ENCODE measurements at regions not wholly inside any gene's neighbourhood (a gene's known extent, or its start where the extent isn't known, plus 50 kb on each side); places are given as distances from the start of the nearest gene placed in this dataset.

GRCh38 chr3:104510131-104510849, 856.4 kb upstream of the ALCAM start:
- Histone ChIP-seq H3K27me3 (no peaks in the 10 kb centered on the region), H3K4me3 (replicated peaks in 1 of 3) (no peak overlapping the region), H3K9me3 (no peaks in the 10 kb centered on the region), H3K36me3 (no peaks in the 10 kb centered on the region), H3K4me1 (no peaks in the 10 kb centered on the region), H3K27ac (no peak overlapping the region)
- whole genome bisulfite sequencing, 2 donors = 76 to 77% methylated on average over 3 of the region's 3 CpGs
- intact Hi-C loops (cut with DNase I) = no loop called here
- no peak for TF ChIP-seq CTCF (IDR thresholded peaks at IDR 0.05)
- TF ChIP-seq POLR2A (IDR thresholded peaks at IDR 0.05) = no peak
- DNase-seq = no peak

- no peaks in the 10 kb centered on the region for H3K27me3 ChIP-seq
- intact Hi-C loops (cut with DNase I) = no loop called here
- no peaks in the 10 kb centered on the region for H3K9me3 ChIP-seq
- no peaks in the 10 kb centered on the region for H3K36me3 ChIP-seq
- H3K4me3 ChIP-seq (replicated peaks in 1 of 3) = no peak overlapping the region
- no peaks in the 10 kb centered on the region for H3K4me1 ChIP-seq
- TF ChIP-seq CTCF (IDR thresholded peaks at IDR 0.05) (no peak), POLR2A (IDR thresholded peaks at IDR 0.05) (no peak)
- no peak for DNase-seq
- 78 to 87% methylated on average over 1 of the region's 1 CpG for WGBS, 2 donors
- H3K27ac ChIP-seq = no peak overlapping the region
Measured at GRCh38 chr3:104514371-104514770, 852.3 kb upstream of the ALCAM start.

GRCh38 chr3:104514776-104515175, 851.9 kb upstream of the ALCAM start:
- intact Hi-C loops (cut with DNase I) = no loop called here
- no peaks in the 10 kb centered on the region for H3K4me1 ChIP-seq

GRCh38 chr3:104519068-104519467, 847.6 kb upstream of the ALCAM start:
- DNase-seq = no peak
- no peak overlapping the region for H3K4me3 ChIP-seq (replicated peaks in 1 of 3)
- H3K4me1 ChIP-seq = no peaks in the 10 kb centered on the region
- no peak overlapping the region for H3K27ac ChIP-seq
- TF ChIP-seq POLR2A (IDR thresholded peaks at IDR 0.05) (no peak), CTCF (IDR thresholded peaks at IDR 0.05) (no peak)
- no peaks in the 10 kb centered on the region for H3K9me3 ChIP-seq
- intact Hi-C loops (cut with DNase I) = no loop called here
- WGBS, 2 donors = 56 to 72% methylated on average over 4 of the region's 4 CpGs
- no peaks in the 10 kb centered on the region for H3K27me3 ChIP-seq
- H3K36me3 ChIP-seq = no peaks in the 10 kb centered on the region

More at GRCh38 chr3:104514776-104515175, 851.9 kb upstream of the ALCAM start:
- no peak for DNase-seq
- no peak overlapping the region for H3K27ac ChIP-seq
- H3K27me3 ChIP-seq = no peaks in the 10 kb centered on the region
- 83 to 93% methylated on average over 3 of the region's 3 CpGs for WGBS, 2 donors
- H3K9me3 ChIP-seq = no peaks in the 10 kb centered on the region
- no peak for TF ChIP-seq CTCF (IDR thresholded peaks at IDR 0.05)
- no peak for TF ChIP-seq POLR2A (IDR thresholded peaks at IDR 0.05)
- H3K36me3 ChIP-seq = no peaks in the 10 kb centered on the region
- no peak overlapping the region for H3K4me3 ChIP-seq (replicated peaks in 1 of 3)

- no peaks in the 10 kb centered on the region for H3K4me1 ChIP-seq
- H3K27me3 ChIP-seq = no peaks in the 10 kb centered on the region
- TF ChIP-seq POLR2A (IDR thresholded peaks at IDR 0.05) (no peak), CTCF (IDR thresholded peaks at IDR 0.05) (no peak)
- H3K27ac ChIP-seq = no peak overlapping the region
- H3K36me3 ChIP-seq = no peaks in the 10 kb centered on the region
- DNase-seq = no peak
- H3K4me3 ChIP-seq (replicated peaks in 1 of 3) = no peak overlapping the region
- no peaks in the 10 kb centered on the region for H3K9me3 ChIP-seq
- intact Hi-C loops (cut with DNase I) = no loop called here
- WGBS, 2 donors = 41 to 53% methylated on average over 4 of the region's 4 CpGs
Measured at GRCh38 chr3:104519468-104520227, 847.1 kb upstream of the ALCAM start.
